GM12874 (cell line): ENCODE measurements at regions not wholly inside any gene's neighbourhood (a gene's known extent, or its start where the extent isn't known, plus 50 kb on each side); places are given as distances from the start of the nearest gene placed in this dataset.

Experiments used
- TF ChIP-seq, protein P1 (sequence below): IDR thresholded peaks from 2 replicates; pipeline ENCODE4 v1.5.1; 2011; ENCODE audit warnings: low read depth, mild to moderate bottlenecking, control low read depth, low read length, moderate library complexity; ENCODE audit not compliant: insufficient read depth

DNA sequence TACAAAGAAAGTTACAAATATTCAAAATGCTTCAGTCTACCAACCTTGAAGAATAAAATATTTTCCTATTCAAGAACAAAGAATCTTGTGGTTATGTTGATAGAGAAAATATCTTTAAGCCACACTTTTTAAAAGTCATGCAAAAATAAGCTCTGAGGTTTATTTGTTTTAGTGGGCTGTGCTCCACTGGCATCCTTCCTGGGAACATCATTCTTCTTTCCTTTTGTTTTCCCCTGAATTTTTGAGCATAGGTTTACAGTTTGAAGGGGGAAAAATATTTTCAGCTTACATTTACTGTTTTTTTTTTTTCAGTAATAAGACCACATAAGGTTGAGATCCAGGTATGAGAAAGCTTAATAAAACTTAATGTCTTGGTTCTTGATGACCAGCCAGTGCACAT lies 72.0 kb upstream of the BACH2 start:
- TF ChIP-seq, protein P1, sequence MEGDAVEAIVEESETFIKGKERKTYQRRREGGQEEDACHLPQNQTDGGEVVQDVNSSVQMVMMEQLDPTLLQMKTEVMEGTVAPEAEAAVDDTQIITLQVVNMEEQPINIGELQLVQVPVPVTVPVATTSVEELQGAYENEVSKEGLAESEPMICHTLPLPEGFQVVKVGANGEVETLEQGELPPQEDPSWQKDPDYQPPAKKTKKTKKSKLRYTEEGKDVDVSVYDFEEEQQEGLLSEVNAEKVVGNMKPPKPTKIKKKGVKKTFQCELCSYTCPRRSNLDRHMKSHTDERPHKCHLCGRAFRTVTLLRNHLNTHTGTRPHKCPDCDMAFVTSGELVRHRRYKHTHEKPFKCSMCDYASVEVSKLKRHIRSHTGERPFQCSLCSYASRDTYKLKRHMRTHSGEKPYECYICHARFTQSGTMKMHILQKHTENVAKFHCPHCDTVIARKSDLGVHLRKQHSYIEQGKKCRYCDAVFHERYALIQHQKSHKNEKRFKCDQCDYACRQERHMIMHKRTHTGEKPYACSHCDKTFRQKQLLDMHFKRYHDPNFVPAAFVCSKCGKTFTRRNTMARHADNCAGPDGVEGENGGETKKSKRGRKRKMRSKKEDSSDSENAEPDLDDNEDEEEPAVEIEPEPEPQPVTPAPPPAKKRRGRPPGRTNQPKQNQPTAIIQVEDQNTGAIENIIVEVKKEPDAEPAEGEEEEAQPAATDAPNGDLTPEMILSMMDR = no peak

DNA sequence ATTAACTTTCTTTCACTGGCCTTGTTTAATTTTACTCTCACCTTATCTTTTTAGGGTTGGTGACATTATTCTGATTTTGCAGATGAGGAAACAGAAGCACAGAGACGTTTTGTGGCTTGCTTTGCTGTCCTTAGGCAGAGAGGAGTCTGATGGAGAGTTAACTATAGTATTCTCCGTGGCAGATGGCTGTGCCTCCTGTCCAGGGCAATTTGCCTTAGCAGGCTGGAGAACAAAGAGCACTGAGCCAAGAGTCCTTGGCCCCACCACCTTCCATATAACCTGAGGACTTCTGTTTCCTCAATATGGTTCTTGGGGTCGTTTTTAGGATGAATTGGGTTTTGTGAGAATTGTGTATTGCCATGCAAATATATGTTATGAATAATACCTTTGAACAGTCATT lies 71.4 kb upstream of the BACH2 start:
- TF ChIP-seq, protein P1 = no peak

DNA sequence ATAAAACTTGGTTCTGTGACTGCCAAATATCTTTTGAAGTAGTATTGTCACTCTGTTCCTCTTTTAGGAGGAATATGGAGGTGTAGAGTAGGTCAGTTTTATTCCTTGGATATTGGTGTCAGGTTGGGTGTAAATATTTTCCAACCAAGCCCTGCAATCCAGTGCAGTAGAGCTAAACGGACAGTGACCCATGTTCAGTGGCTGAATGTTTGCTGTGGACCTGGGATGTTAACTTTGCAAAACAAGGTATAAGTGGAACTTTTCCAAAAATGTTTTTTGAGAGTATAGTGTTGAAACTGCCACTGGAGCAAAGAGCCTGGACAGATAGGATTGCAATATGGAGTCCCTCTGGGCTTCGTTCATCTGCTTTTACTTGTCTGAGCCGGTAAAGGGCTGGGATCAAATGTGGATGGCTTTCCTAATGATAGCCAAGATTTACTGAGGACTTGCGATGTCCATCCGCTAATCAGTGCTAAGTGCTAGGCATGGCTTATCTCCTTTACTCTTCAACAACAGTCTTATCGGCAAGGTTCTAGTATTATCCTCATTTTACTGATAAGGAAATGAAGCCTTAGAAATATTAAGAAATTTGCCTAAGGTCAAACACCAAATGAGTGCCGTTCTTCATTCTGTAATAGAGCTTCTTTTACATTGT lies 69.0 kb upstream of the BACH2 start:
- TF ChIP-seq, protein P1 = no peak

DNA sequence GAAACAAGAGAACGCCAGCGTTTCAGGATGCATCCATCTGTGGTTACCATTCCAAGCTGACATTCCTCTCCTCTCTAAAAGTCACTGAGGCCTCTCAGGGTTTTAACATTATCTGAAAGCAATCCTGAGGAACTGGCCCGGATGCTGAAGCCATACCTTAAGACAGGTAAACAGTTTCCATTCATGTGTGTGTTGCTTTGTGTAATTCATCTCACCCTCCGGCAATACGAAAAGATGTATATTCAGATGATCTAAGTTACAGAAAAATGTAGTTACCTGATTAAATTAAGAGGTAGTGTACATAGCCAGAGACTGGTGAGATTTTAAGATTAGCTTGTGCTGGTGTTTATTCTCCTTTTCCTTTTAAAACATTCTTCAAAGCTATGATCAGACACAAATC lies 68.4 kb upstream of the BACH2 start:
- TF ChIP-seq, protein P1 = no peak

DNA sequence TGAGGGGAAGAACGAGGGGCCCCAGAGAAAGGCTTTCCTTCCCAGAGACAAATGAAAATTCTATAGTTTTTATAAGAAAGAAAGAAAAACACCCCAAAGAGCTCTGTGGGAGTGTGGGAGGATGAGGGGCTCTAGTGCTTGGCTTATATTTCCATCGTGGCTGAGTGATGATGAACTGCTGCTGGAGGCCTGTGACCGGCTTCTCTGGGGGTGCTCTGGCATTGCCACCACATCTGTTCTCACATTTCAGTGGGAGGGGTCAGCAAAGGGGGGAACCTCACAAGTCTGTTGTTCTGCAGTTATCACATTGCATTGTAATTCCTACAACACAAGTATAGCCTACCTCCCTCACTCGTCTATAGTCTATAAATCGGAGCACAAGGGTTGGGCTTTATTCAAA lies 67.6 kb upstream of the BACH2 start:
- TF ChIP-seq, protein P1 = no peak

DNA sequence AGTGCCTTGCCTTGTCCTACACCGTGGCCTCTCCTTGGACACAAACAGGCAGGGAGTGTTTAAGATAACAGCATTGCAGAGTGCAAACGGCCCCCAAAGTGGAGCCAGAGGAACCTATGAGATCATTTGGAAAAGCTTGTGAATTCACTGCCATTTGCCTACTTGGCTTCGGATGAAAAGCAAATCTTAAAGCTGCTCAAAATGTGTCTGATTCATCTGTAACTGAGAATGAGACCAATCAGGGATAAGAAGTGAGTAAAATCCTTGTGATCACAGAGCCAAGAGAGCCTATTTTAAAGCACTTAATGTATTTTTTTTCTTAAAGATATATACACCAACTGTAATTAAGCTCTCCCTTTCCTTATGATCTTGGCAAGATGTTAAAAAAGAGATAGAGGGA lies 65.7 kb upstream of the BACH2 start:
- TF ChIP-seq, protein P1 = no peak

DNA sequence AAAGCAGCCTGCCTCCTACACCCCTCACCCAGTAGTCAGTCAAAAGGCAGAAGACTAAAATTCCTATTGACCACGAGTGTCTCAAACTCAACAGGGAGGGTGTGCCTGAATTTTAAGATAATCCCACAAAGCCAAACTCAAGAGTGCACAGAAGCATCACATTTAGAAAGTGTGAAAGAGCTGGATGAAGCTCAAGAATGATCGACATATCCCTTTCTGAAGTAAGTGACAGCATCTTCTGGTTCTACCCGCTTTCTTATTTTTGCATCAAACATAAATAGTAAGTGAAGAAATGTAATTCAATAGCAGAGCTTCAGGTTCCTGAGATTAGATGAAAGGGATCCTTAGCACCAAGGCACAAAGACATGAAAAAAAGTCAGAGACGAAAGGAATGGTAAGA lies 64.5 kb upstream of the BACH2 start:
- TF ChIP-seq, protein P1 = no peak
